ENCODE measurements at regions not wholly inside any gene's neighbourhood (a gene's known extent, or its start where the extent isn't known, plus 50 kb on each side); places are given as distances from the start of the nearest gene placed in this dataset.

- TF ChIP-seq ZNF462 (CRISPR knock-in tag; IDR thresholded peaks at IDR 0.05) (no peak), EZH2 (IDR thresholded peaks at IDR 0.05; ENCODE audit: low read depth, unreplicated experiment) (no peak), EZH2phosphoT487 (IDR thresholded peaks at IDR 0.05; ENCODE audit: unreplicated experiment) (no peak), CTCF (conservative IDR thresholded peaks at IDR 0.05; ENCODE audit: low read depth in 2 of 2) (no peak)
Measured at GRCh38 chr14:52189325-52189724, 78.2 kb upstream of the PTGDR start (continued).

GRCh38 chr14:52188381-52188780 is 79.1 kb upstream of the PTGDR start:
- peaks cover 9% of the 10 kb centered on the region; the same call in 1 of the 2 replicates for H3K9me2 ChIP-seq (ENCODE audit: insufficient read depth)
- Mint-ChIP-seq H3K36me3 (ENCODE audit: low read depth) (no peaks in the 10 kb centered on the region), H3K27ac (no peak overlapping the region), H3K27me3 (ENCODE audit: insufficient read depth, low read depth, poor library complexity) (no peaks in the 10 kb centered on the region), H3K9me3 (peaks cover 5% of the 10 kb centered on the region; the same call in 2 of the 3 replicates), H3K4me3 (no peak overlapping the region), H3K4me1 (no peaks in the 10 kb centered on the region)
- H3F3A ChIP-seq (replicated peaks; ENCODE audit: low read depth) = no peaks in the 10 kb centered on the region
- no peaks in the 10 kb centered on the region for H3K27me3 ChIP-seq (ENCODE audit: insufficient read depth)
- H3K4me3 ChIP-seq = no peak overlapping the region
- no peak for DNase-seq (ENCODE audit: low spot score)
- no peaks in the 10 kb centered on the region for H3K4me1 ChIP-seq (ENCODE audit: insufficient read depth)
- no peak for ATAC-seq
- H3K36me3 ChIP-seq (ENCODE audit: insufficient read depth) = no peaks in the 10 kb centered on the region
- H4K20me1 ChIP-seq (replicated peaks; ENCODE audit: insufficient read depth) = no peaks in the 10 kb centered on the region
- no peak overlapping the region for H3K27ac ChIP-seq (ENCODE audit: low read depth)
- H3K79me2 ChIP-seq (replicated peaks; ENCODE audit: insufficient read depth) = no peaks in the 10 kb centered on the region
- H2AFZ ChIP-seq = no peak overlapping the region
- H3K4me2 ChIP-seq = no peak overlapping the region
- TF ChIP-seq STAT1 (IDR thresholded peaks at IDR 0.05; ENCODE audit: unreplicated experiment) (no peak), EZH2 (IDR thresholded peaks at IDR 0.05; ENCODE audit: low read depth, unreplicated experiment) (no peak)

Measured in GM23338 (cell line).